ENCODE measurements at regions not wholly inside any gene's neighbourhood (a gene's known extent, or its start where the extent isn't known, plus 50 kb on each side); places are given as distances from the start of the nearest gene placed in this dataset.

GRCh38 chr1:221832151-221832550, 90.3 kb upstream of the DUSP10 start:
- TF ChIP-seq POLR2A (IDR thresholded peaks at IDR 0.05; ENCODE audit: low read length) (no peak), GATA1 (IDR thresholded peaks at IDR 0.05; ENCODE audit: low read depth, low read length) (no peak)
